ENCODE measurements at regions not wholly inside any gene's neighbourhood (a gene's known extent, or its start where the extent isn't known, plus 50 kb on each side); places are given as distances from the start of the nearest gene placed in this dataset.

GRCh38 chr22:47374901-47375575 lies 612.6 kb downstream of the TBC1D22A start:
- TF ChIP-seq, protein P1, sequence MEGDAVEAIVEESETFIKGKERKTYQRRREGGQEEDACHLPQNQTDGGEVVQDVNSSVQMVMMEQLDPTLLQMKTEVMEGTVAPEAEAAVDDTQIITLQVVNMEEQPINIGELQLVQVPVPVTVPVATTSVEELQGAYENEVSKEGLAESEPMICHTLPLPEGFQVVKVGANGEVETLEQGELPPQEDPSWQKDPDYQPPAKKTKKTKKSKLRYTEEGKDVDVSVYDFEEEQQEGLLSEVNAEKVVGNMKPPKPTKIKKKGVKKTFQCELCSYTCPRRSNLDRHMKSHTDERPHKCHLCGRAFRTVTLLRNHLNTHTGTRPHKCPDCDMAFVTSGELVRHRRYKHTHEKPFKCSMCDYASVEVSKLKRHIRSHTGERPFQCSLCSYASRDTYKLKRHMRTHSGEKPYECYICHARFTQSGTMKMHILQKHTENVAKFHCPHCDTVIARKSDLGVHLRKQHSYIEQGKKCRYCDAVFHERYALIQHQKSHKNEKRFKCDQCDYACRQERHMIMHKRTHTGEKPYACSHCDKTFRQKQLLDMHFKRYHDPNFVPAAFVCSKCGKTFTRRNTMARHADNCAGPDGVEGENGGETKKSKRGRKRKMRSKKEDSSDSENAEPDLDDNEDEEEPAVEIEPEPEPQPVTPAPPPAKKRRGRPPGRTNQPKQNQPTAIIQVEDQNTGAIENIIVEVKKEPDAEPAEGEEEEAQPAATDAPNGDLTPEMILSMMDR (IDR thresholded peaks at IDR 0.05): no peak
- TF ChIP-seq SIN3A (IDR thresholded peaks at IDR 0.05; ENCODE audit: borderline replicate concordance, insufficient read depth, low read depth, low read length) (no peak), TCF7L2 (IDR thresholded peaks at IDR 0.05; ENCODE audit: low read depth, low read length) (no peak), POLR2AphosphoS5 (IDR thresholded peaks at IDR 0.05; ENCODE audit: low read depth, low read length) (no peak), REST (IDR thresholded peaks at IDR 0.05; ENCODE audit: insufficient read depth in 1 of 2, low read depth in 2 of 2, low read length in 1 of 2) (no peak)
- no TSS peak for BruUV-seq (replicated peaks)
- H3K27ac ChIP-seq (ENCODE audit: low read length): no peak overlapping the region
- no peak for ATAC-seq
- ChIA-PET POLR2A (no interaction called here), CTCF (no interaction called here)
- H3K27me3 ChIP-seq (ENCODE audit: control insufficient read depth, insufficient read depth, low read length): no peaks in the 10 kb centered on the region
- H3K4me3 ChIP-seq (ENCODE audit: low read depth in 2 of 2, low read length in 2 of 2): no peak overlapping the region
- intact Hi-C loops (cut with micrococcal nuclease; ENCODE audit: unreplicated experiment): no loop called here
- in situ Hi-C loops (cut with HindIII; ENCODE audit: low pct_unique_long_range_greater_than_20kb, low sequenced_read_pairs): no loop called here
- H3K4me1 ChIP-seq (ENCODE audit: control insufficient read depth, insufficient read depth, low read length): no peaks in the 10 kb centered on the region
- H3K9me3 ChIP-seq (ENCODE audit: control insufficient read depth, insufficient read depth, low read depth, low read length): no peaks in the 10 kb centered on the region
- DNase-seq (ENCODE audit: low read depth, low spot score): no peak
- H3K36me3 ChIP-seq (ENCODE audit: control insufficient read depth, insufficient read depth, low read length): no peaks in the 10 kb centered on the region

- POLR2A ChIA-PET: no interaction called here
- Histone ChIP-seq H3K4me1 (ENCODE audit: control insufficient read depth, insufficient read depth, low read length) (no peaks in the 10 kb centered on the region), H3K27ac (ENCODE audit: low read length) (no peak overlapping the region), H3K27me3 (ENCODE audit: control insufficient read depth, insufficient read depth, low read length) (no peaks in the 10 kb centered on the region), H3K9me3 (ENCODE audit: control insufficient read depth, insufficient read depth, low read depth, low read length) (no peaks in the 10 kb centered on the region), H3K4me3 (ENCODE audit: low read depth in 2 of 2, low read length in 2 of 2) (no peak overlapping the region), H3K36me3 (ENCODE audit: control insufficient read depth, insufficient read depth, low read length) (no peaks in the 10 kb centered on the region)
- CTCF ChIA-PET: no interaction called here
- BruUV-seq (replicated peaks): no TSS peak
- ATAC-seq (no peak), DNase-seq (ENCODE audit: low read depth, low spot score) (no peak)
- intact Hi-C loops (cut with micrococcal nuclease; ENCODE audit: unreplicated experiment): no loop called here
- TF ChIP-seq TCF7L2 (IDR thresholded peaks at IDR 0.05; ENCODE audit: low read depth, low read length) (no peak), SIN3A (IDR thresholded peaks at IDR 0.05; ENCODE audit: borderline replicate concordance, insufficient read depth, low read depth, low read length) (no peak), POLR2AphosphoS5 (IDR thresholded peaks at IDR 0.05; ENCODE audit: low read depth, low read length) (no peak), REST (IDR thresholded peaks at IDR 0.05; ENCODE audit: insufficient read depth in 1 of 2, low read depth in 2 of 2, low read length in 1 of 2) (no peak)
- TF ChIP-seq, protein P1 (IDR thresholded peaks at IDR 0.05): no peak
- in situ Hi-C loops (cut with HindIII; ENCODE audit: low pct_unique_long_range_greater_than_20kb, low sequenced_read_pairs): no loop called here
Measured at GRCh38 chr22:47374273-47374771, 611.9 kb downstream of the TBC1D22A start.

Data from Panc1 (cell line).